Myocyte (in vitro differentiated cells): ENCODE measurements at regions not wholly inside any gene's neighbourhood (a gene's known extent, or its start where the extent isn't known, plus 50 kb on each side); places are given as distances from the start of the nearest gene placed in this dataset.
"Not testable (repeated sequence)": the region's sequence is repeated elsewhere in the genome, so short reads cannot be mapped to it uniquely, and the experiment has no call there.

Experiments used
- DNase-seq: peaks from one replicate; pipeline ENCODE4 v3.0.0-alpha.2; 2012; ENCODE audit warnings: low read depth

- peak; percentile 52 for DNase-seq
Observed at GRCh38 chr12:67716817-67717216, 68.3 kb downstream of the DYRK2 start.

- DNase-seq, result not testable (repeated sequence)
Observed at GRCh38 chr12:67719303-67719702, 70.8 kb downstream of the DYRK2 start.

- peak; percentile 97 for DNase-seq
Observed at GRCh38 chr12:67720351-67720856, 71.9 kb downstream of the DYRK2 start.

GRCh38 chr12:67721248-67721647 is 72.7 kb downstream of the DYRK2 start:
- DNase-seq, result peak; percentile 28

DNA sequence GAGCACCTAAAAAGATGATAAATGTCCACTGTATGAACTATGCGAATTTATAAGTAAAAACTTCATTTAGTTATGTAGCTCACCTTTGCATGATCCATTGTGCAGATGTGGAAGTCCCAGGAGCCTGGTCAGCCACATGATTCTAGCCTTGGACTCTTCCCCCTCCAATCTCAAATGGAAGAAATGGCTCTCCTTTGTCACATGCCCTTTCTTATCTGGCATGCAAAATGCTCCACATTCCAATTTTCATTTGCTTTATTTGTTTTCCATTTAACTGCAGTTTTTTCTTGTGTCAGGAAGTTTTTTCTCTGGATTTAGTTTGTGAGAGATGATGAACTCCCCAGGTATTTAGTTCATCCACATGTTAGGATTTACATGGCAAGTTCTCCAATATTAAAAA is 73.8 kb downstream of the DYRK2 start:
- no peak for DNase-seq

DNA sequence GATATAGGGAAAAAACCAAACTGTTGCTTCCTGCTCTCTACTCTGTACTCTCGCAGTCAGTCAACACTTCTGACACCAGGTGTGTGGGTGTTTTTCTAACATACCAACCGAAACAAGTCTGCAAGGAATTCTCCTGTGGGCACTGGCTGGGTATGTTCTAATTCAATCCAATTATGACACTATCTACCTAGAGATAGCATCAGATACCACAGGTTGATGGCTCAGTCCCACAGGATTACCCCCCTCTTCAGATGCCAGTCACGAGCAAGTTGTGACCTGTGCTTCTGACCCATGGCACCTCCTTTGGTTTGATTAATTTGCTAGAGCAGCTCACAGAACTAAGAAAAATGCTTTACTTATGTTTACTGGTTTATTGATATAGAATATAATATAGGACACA is 78.3 kb downstream of the DYRK2 start:
- DNase-seq, result no peak

DNA sequence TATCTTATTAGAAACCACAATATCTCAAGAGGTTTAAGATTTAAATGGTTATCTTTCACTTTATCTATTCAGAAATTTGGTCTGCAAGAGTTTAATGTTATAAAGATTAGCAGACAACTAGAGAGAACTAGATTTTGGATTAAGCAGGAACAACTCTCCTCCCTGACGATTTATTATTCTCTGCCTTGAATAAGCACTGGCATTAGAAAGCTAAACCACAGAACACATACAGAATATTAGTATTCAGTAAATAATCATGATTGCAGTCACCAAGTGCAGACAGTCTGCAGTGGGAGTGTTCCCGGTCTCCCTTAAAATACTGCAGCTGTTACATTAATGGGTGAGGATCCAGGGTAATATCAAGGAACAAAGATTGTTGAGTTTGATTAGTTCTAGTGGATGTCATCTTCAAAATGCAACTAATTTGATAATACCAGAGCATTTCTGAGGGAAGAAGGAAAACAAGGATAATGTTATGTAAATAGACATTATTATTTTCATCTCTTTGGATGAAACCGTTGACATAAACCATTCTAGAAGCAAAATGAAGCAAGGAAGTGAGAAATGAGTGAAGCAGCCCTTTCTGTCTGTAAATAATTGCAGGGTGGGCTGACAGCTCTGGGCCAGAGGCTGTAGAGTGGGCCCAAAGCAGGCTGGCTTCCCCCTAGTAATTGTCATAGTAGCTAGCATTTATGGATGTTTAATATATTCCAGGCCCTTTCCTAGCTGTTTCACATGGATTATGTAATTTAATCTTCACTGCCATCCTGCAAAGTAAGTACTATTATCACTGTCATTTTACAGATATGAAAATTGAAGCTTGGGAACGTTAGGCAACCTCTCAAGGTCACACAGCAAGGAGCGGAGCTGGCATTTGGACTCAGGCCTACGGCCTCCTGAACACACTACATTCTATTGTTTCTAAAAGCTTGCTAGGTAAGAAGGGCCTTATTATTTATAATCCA is 79.4 kb downstream of the DYRK2 start:
- DNase-seq, result no peak

GRCh38 chr12:67732857-67733256 is 84.3 kb downstream of the DYRK2 start:
- peak; percentile 92 for DNase-seq

GRCh38 chr12:67735868-67736267 is 87.3 kb downstream of the DYRK2 start:
- DNase-seq, result peak; percentile 45

DNA sequence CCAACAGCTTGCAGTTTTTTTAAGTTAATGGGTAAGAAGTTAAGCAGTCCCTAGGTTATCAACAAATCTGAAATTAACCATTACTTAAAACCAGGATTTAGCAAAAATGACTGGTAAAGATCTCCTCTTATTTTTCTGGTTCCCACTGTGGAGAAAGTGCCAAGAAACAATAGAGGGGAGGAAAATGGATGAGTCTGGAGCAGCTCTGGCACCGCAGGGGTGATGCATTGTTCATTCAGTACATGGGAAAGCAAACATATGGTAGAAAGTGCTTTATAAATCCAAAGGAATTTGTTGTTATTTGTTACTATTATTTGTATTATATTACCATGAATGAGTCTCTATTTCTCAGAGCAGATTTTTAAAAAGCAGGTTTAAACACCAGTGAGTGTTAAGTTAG is 92.2 kb downstream of the DYRK2 start:
- no peak for DNase-seq

DNA sequence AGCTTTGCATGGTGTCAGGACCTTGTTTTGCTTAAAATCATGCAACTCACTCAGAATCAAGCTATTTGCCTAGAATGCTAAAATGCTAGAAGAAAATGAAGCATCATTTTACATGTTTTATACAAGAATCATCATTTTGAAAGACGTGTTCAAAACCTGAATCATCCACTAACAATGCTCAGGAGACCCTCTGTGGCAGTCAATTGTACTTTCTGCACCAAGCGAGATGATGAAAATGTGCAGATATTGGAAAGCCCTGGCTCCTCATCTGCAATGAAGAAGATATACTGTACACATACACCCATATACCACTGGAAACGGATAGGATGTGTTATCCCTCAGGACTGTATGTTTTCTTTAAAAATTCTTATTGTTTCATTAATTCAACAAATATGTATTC is 92.7 kb downstream of the DYRK2 start:
- DNase-seq, result no peak

DNA sequence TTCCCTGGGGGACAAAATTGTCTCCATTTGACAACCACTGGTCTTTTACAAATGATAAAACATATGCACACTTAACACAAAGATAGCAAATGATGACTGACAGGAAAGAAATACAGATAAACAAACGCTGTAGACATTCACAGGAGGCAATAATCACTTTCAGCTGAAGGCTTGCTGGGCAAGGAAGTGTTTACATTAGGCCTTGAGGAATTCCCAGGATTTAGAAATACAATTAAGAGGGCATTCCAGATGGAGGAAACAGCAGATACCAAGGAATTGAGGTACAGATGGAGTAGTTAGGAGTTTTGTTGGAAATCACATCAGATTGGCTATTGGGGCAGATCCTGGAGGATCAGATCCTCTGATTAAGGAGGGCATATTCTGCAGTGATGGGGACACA is 93.9 kb downstream of the DYRK2 start:
- no peak for DNase-seq

DNA sequence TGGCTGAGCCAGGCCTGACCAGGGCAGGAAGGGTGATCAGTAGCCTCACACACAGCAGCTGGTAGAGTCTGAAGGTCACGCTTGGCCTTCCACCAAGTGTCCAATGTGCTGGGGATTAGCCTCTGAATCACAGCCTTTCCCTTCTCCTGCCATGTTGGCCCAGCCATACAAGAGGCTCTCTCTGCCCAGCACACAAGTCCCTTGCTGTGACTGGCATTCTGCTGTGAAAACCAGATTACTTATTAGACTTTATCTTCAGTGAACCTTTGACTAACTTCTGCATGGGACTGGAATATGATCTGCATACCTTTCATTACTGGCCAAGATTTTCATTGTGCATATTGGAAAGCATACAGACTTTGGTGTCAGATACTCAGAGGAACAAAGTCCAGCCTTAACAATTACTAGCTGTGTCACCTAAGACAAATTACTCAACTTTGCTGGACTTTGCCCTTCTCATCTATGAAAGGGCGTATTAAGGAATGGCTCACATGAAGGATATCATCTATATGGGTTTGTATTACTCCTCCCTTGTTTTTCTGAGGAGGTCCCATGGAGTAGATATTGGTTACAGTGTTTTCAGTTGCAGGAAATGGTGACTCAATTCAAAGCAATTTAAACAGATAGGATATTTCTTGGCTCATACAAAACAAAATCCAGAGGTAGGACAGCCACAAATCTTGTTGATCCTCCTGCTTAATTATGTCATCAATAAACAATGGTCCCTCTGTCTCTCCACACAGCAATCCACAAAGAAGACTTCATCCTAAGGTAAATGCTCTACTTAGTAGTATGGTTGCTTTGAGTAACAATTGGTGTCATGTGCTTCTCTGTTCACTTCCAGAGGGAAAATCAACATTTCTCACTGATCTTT is 99.6 kb downstream of the DYRK2 start:
- peak; percentile 92 for DNase-seq

- DNase-seq, result no peak
Observed at GRCh38 chr12:67748743-67749040, 100.1 kb downstream of the DYRK2 start.

DNA sequence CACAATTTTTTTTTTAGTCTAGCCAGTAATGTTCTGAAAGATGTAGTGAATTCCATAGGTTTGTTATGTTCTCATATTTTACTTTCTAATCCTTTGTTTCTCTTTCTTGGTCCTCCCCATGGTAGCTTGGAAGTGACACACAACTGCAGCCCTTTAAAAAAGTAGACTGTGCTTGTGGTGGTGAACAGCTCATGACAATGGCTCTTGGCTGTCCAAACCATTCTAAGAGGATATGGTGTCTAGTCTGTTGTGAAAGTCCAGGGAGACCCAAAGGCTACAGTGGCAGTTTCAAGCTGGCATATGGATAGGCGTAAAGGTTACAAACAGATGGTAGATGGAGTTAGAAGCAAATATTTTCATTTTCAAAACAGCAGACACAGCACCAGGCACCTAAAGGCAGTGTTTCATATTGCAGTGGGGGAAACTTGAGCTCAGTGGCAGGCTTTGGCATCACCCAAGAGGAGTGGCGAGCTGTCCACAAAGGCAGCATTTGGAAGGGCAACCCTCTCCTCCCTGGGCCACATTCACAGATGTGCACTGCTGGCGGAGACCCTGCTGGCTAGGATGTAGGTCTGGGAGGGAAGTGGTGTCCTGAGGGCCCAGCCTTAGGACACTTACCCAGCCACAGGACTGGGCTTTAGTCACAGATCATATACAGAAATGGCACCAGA is 102.1 kb downstream of the DYRK2 start:
- DNase-seq, result peak; percentile 50

DNA sequence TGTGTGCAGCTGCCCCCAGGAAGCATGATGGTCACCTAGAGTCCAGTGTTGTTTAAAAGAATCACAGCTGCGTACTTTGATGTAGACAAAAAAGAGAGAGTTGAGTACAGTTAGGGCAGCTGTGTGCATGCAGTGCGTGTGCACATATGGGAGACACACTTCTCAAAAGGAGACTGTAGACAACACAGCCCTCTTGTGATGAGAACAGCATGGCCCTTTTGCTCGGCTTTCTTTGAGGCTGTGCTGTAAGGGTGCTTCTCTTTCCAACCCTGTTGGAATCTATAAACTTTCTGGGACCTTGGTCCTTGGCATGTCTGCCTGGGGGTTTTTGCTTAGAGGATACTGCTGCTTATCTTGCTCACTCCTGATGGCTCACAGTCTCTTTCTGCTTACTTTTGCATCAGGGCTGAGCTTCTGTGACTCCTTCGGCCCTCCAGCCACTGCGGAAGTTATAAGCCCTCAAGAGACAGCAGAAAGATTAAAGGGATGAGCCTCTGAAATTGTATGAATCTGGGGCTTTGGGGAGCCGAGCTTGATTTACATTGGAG is 102.9 kb downstream of the DYRK2 start:
- DNase-seq, result no peak

- DNase-seq, result no peak
Observed at GRCh38 chr12:67752226-67752732, 103.7 kb downstream of the DYRK2 start.

- DNase-seq, result no peak
Observed at GRCh38 chr12:67754933-67755697, 106.6 kb downstream of the DYRK2 start.

- DNase-seq, result no peak
Observed at GRCh38 chr12:67757651-67758050, 109.1 kb downstream of the DYRK2 start.

DNA sequence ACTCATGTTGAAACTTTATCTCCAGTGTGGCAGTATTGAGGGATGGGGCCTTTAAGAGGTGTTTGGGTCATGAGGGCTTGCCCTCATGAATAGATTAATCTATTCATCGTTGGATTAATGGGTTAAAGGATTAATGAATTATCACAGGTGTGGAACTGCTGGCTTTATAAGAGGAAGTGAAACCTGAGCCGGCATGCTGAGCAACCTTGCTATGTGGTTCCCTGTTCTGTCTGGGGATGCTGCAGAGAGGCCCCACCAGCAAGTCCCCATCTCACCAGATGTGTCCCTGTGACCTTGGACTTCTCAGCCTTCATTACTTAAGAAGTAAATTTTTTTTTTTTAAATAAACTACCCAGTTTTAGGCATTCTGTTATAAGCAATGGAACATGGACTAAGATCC is 109.6 kb downstream of the DYRK2 start:
- no peak for DNase-seq
